GM12892 (cell line): ENCODE measurements at regions not wholly inside any gene's neighbourhood (a gene's known extent, or its start where the extent isn't known, plus 50 kb on each side); places are given as distances from the start of the nearest gene placed in this dataset.

ENCODE experiments used
- POLR2A ChIP-seq: IDR thresholded peaks from 2 replicates; pipeline ENCODE4 v1.6.1; 2011; ENCODE audit warnings: low read depth, low read length, control low read depth
- POLR2AphosphoS5 ChIP-seq: IDR thresholded peaks from 2 replicates; pipeline ENCODE4 v1.6.1; 2011; ENCODE audit warnings: low read depth, low read length, control low read depth
- TAF1 ChIP-seq: IDR thresholded peaks from 2 replicates; pipeline ENCODE4 v1.6.1; 2011; ENCODE audit warnings: low read depth, mild to moderate bottlenecking, control low read depth, low read length, borderline replicate concordance

GRCh38 chr17:77721846-77722160 lies 236.7 kb upstream of the TNRC6C start:
- TF ChIP-seq POLR2A = no peak
- no peak for TF ChIP-seq POLR2AphosphoS5
- TF ChIP-seq TAF1 = no peak
